ENCODE measurements at regions not wholly inside any gene's neighbourhood (a gene's known extent, or its start where the extent isn't known, plus 50 kb on each side); places are given as distances from the start of the nearest gene placed in this dataset.

- Histone ChIP-seq H3K27me3 (ENCODE audit: control insufficient read depth, insufficient read depth, low read length) (no peaks in the 10 kb centered on the region), H3K4me3 (ENCODE audit: low read depth, low read length) (no peak overlapping the region), H3K36me3 (ENCODE audit: control insufficient read depth, insufficient read depth, low read length) (no peaks in the 10 kb centered on the region)
- DNase-seq (ENCODE audit: low read depth), result no peak
- TF ChIP-seq CTCF (IDR thresholded peaks at IDR 0.05; ENCODE audit: insufficient read depth, low read length, poor library complexity, severe bottlenecking), result no peak
Observed at GRCh38 chr11:45572354-45573123, 92.9 kb downstream of the CHST1 start.

- DNase-seq (ENCODE audit: low read depth), result no peak
- Histone ChIP-seq H3K36me3 (ENCODE audit: control insufficient read depth, insufficient read depth, low read length) (no peaks in the 10 kb centered on the region), H3K4me3 (ENCODE audit: low read depth, low read length) (no peak overlapping the region), H3K27me3 (ENCODE audit: control insufficient read depth, insufficient read depth, low read length) (no peaks in the 10 kb centered on the region)
- TF ChIP-seq CTCF (IDR thresholded peaks at IDR 0.05; ENCODE audit: insufficient read depth, low read length, poor library complexity, severe bottlenecking), result no peak
Observed at GRCh38 chr11:45569776-45570175, 95.6 kb downstream of the CHST1 start.

- no peak for DNase-seq (ENCODE audit: low read depth)
- no peaks in the 10 kb centered on the region for H3K27me3 ChIP-seq (ENCODE audit: control insufficient read depth, insufficient read depth, low read length)
- no peak overlapping the region for H3K4me3 ChIP-seq (ENCODE audit: low read depth, low read length)
- H3K36me3 ChIP-seq (ENCODE audit: control insufficient read depth, insufficient read depth, low read length), result no peaks in the 10 kb centered on the region
- TF ChIP-seq CTCF (IDR thresholded peaks at IDR 0.05; ENCODE audit: insufficient read depth, low read length, poor library complexity, severe bottlenecking), result no peak
Observed at GRCh38 chr11:45568049-45568448, 97.4 kb downstream of the CHST1 start.

GRCh38 chr11:45565446-45565988, 99.9 kb downstream of the CHST1 start:
- no peaks in the 10 kb centered on the region for H3K36me3 ChIP-seq (ENCODE audit: control insufficient read depth, insufficient read depth, low read length)
- no peak for DNase-seq (ENCODE audit: low read depth)
- no peak for TF ChIP-seq CTCF (IDR thresholded peaks at IDR 0.05; ENCODE audit: insufficient read depth, low read length, poor library complexity, severe bottlenecking)

GRCh38 chr11:45563810-45564209, 101.6 kb downstream of the CHST1 start:
- Histone ChIP-seq H3K4me3 (ENCODE audit: low read depth, low read length) (no peak overlapping the region), H3K27me3 (ENCODE audit: control insufficient read depth, insufficient read depth, low read length) (no peaks in the 10 kb centered on the region), H3K36me3 (ENCODE audit: control insufficient read depth, insufficient read depth, low read length) (no peaks in the 10 kb centered on the region)
- no peak for DNase-seq (ENCODE audit: low read depth)
- TF ChIP-seq CTCF (IDR thresholded peaks at IDR 0.05; ENCODE audit: insufficient read depth, low read length, poor library complexity, severe bottlenecking), result no peak

More at GRCh38 chr11:45565446-45565988, 99.9 kb downstream of the CHST1 start:
- Histone ChIP-seq H3K27me3 (ENCODE audit: control insufficient read depth, insufficient read depth, low read length) (no peaks in the 10 kb centered on the region), H3K4me3 (ENCODE audit: low read depth, low read length) (no peak overlapping the region)

DNA sequence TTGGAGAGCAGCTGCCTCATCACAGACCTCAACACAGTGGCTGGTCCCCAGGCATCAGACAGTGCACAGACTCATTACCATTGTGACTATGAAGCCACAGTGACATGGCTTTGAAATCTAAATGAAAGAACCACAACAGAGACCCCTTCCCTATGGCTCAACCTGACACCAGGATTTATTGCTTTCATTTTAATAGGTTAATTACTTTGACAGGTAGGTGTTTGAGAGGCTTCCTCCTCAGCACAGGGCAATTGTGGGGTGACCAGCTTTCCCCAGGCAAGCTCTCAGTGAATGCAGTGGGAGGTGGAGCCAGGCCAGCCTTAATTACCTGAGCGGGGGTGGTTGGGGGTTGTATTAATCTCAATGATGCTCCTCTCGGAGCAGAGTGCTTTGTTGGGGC, 102.3 kb downstream of the CHST1 start:
- TF ChIP-seq CTCF (IDR thresholded peaks at IDR 0.05; ENCODE audit: insufficient read depth, low read length, poor library complexity, severe bottlenecking), result no peak
- no peak for DNase-seq (ENCODE audit: low read depth)
- no peaks in the 10 kb centered on the region for H3K27me3 ChIP-seq (ENCODE audit: control insufficient read depth, insufficient read depth, low read length)
- no peak overlapping the region for H3K4me3 ChIP-seq (ENCODE audit: low read depth, low read length)
- no peaks in the 10 kb centered on the region for H3K36me3 ChIP-seq (ENCODE audit: control insufficient read depth, insufficient read depth, low read length)
